Neuronal stem cell (in vitro differentiated cells): ENCODE measurements at regions not wholly inside any gene's neighbourhood (a gene's known extent, or its start where the extent isn't known, plus 50 kb on each side); places are given as distances from the start of the nearest gene placed in this dataset.

Source experiments
- DNase-seq: peaks from one replicate; pipeline ENCODE4 v3.0.0-alpha.2; 2013; ENCODE audit warnings: low spot score
- H2AFZ ChIP-seq: one replicate; pipeline ENCODE4 v1.6.1; 2013; ENCODE audit warnings: mild to moderate bottlenecking, low read length, inconsistent platforms
- H2AK5ac ChIP-seq: 2 replicates; pipeline ENCODE4 v1.6.1; 2013; ENCODE audit warnings: low read depth, mild to moderate bottlenecking, inconsistent platforms, low read length, moderate library complexity, mixed read lengths
- H2BK120ac ChIP-seq: 2 replicates; pipeline ENCODE4 v1.6.1; 2013; ENCODE audit warnings: low read depth, mild to moderate bottlenecking, inconsistent platforms, low read length, moderate library complexity, mixed read lengths
- H2BK12ac ChIP-seq: one replicate; pipeline ENCODE4 v1.6.1; 2013; ENCODE audit warnings: low read length, inconsistent platforms
- H2BK15ac ChIP-seq: 2 replicates; pipeline ENCODE4 v1.6.1; 2013; ENCODE audit warnings: mild to moderate bottlenecking, low read length, inconsistent platforms, mixed read lengths
- H2BK5ac ChIP-seq: one replicate; pipeline ENCODE4 v1.6.1; 2013; ENCODE audit warnings: inconsistent platforms, mild to moderate bottlenecking, low read length, moderate library complexity
- H3K14ac ChIP-seq: one replicate; pipeline ENCODE4 v1.6.1; 2013; ENCODE audit warnings: low read length, inconsistent platforms
- H3K18ac ChIP-seq: 2 replicates; pipeline ENCODE4 v1.6.1; 2013; ENCODE audit warnings: low read length, inconsistent platforms
- H3K23ac ChIP-seq: 2 replicates; pipeline ENCODE4 v1.6.1; 2013; ENCODE audit warnings: low read depth, mild to moderate bottlenecking, mixed read lengths, low read length, inconsistent platforms; ENCODE audit not compliant: poor library complexity
- H3K27ac ChIP-seq: replicated peaks from 3 replicates; pipeline ENCODE4 v1.5.1; 2013; ENCODE audit warnings: low read length, inconsistent platforms
- H3K27me3 ChIP-seq, 3 experiments: 2 replicates each; pipeline ENCODE4 v1.6.1; 2013; ENCODE audit warnings: low read length in 3 of 3, mild to moderate bottlenecking in 2 of 3, inconsistent platforms in 1 of 3, low read depth in 1 of 3, mixed read lengths in 1 of 3, moderate library complexity in 1 of 3; ENCODE audit not compliant: control insufficient read depth in 3 of 3, insufficient read depth in 3 of 3
- H3K36me3 ChIP-seq, 2 donors: replicated peaks in 1 of 2; 2 replicates each; pipeline ENCODE4 v1.6.1; 2013; ENCODE audit warnings: low read length in 2 of 2; ENCODE audit not compliant: control insufficient read depth in 2 of 2, insufficient read depth in 2 of 2
- H3K4ac ChIP-seq: 2 replicates; pipeline ENCODE4 v1.6.1; 2013; ENCODE audit warnings: inconsistent platforms, mild to moderate bottlenecking, low read length, moderate library complexity
- H3K4me1 ChIP-seq, 2 donors: 1 replicate in 1 of 2; 2 replicates in 1 of 2; pipeline ENCODE4 v1.6.1; 2013; ENCODE audit warnings: low read length in 2 of 2, low read depth in 1 of 2; ENCODE audit not compliant: control insufficient read depth in 2 of 2, insufficient read depth in 1 of 2
- H3K4me2 ChIP-seq: one replicate; pipeline ENCODE4 v1.6.1; 2013; ENCODE audit warnings: mild to moderate bottlenecking, low read length, inconsistent platforms; ENCODE audit not compliant: insufficient read depth, poor library complexity, severe bottlenecking
- H3K4me3 ChIP-seq, 2 donors: 2 replicates each; pipeline ENCODE4 v1.5.1; 2013; ENCODE audit warnings: low read length in 2 of 2, mild to moderate bottlenecking in 2 of 2, inconsistent platforms in 1 of 2, moderate library complexity in 1 of 2
- H3K79me1 ChIP-seq: one replicate; pipeline ENCODE4 v1.6.1; 2013; ENCODE audit warnings: low read depth, mild to moderate bottlenecking, inconsistent platforms, low read length, moderate library complexity
- H3K9ac ChIP-seq: one replicate; pipeline ENCODE4 v1.6.1; 2013; ENCODE audit warnings: mild to moderate bottlenecking, low read depth, low read length, inconsistent platforms; ENCODE audit not compliant: poor library complexity
- H3K9me3 ChIP-seq, 2 donors: replicated peaks in 1 of 2; 2 replicates each; pipeline versions ENCODE3 to v1.6.1; 2013; ENCODE audit warnings: low read length in 2 of 2, mild to moderate bottlenecking in 2 of 2, inconsistent platforms in 1 of 2, low read depth in 1 of 2, mixed read lengths in 1 of 2, moderate library complexity in 1 of 2; ENCODE audit not compliant: control insufficient read depth in 2 of 2, insufficient read depth in 1 of 2
- H4K8ac ChIP-seq: one replicate; pipeline ENCODE4 v1.6.1; 2013; ENCODE audit warnings: low read depth, mild to moderate bottlenecking, inconsistent platforms, low read length, moderate library complexity
- H4K91ac ChIP-seq: one replicate; pipeline ENCODE4 v1.6.1; 2013; ENCODE audit warnings: low read length, low read depth, mild to moderate bottlenecking, inconsistent platforms; ENCODE audit not compliant: poor library complexity
- WGBS, 2 donors: extraction: QIAGEN DNeasy Blood & Tissue Kit; methylation state at CpG; one replicate each; pipeline ENCODE4 v1.1.7; 2013; ENCODE audit warnings: missing lambda C conversion rate in 2 of 2, mixed read lengths in 1 of 2; ENCODE audit not compliant: insufficient read length in 2 of 2, insufficient replicate concordance in 1 of 2; ENCODE audit errors: extremely low coverage in 2 of 2; 5-methylcytosine and 5-hydroxymethylcytosine counted together

DNA sequence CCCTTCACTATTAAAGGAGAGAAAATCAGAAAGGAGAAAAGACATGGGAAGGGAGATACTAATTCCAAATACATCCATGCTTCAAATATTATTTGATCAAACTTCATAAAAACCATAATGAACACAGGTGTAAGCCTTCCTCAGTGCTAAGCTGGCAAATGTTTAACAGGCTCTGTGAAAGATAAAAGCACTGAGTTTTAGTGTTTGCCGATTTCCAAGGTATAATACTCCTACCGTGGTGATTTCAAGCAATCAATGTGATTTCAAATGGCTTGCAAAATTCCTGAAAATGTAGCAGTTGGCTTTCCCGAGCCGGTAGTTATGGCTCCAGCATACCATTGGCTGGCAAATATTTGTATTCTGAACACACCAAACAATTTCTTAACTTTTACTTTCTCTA, 732.3 kb upstream of the GOLIM4 start:
- Histone ChIP-seq H2AK5ac (no peak overlapping the region), H3K27ac (no peak overlapping the region), H2BK5ac (no peak overlapping the region), H3K23ac (no peak overlapping the region), H4K91ac (no peak overlapping the region), H3K79me1 (no peaks in the 10 kb centered on the region), H3K27me3 (no peaks in the 10 kb centered on the region), H2BK12ac (no peak overlapping the region), H3K36me3 (peaks cover 0 to 51% of the 10 kb centered on the region in 2 donors), H3K4me1 (peaks cover 3 to 8% of the 10 kb centered on the region in 2 donors), H3K9ac (no peak overlapping the region), H3K9me3 (peaks cover 0 to 2% of the 10 kb centered on the region in 2 donors), H3K4ac (no peak overlapping the region), H2BK120ac (no peak overlapping the region), H3K14ac (no peak overlapping the region), H2BK15ac (no peak overlapping the region), H2AFZ (no peak overlapping the region), H3K4me2 (no peak overlapping the region), H4K8ac (no peak overlapping the region), H3K18ac (no peak overlapping the region), H3K4me3 (no peak overlapping the region)
- DNase-seq = no peak
- no CpG with 5 or more reads among the region's 4 CpGs for WGBS, 2 donors

- Histone ChIP-seq H2BK15ac (no peak overlapping the region), H3K4me1 (peaks cover 2 to 7% of the 10 kb centered on the region in 2 donors), H3K18ac (no peak overlapping the region), H2AK5ac (no peak overlapping the region), H3K14ac (no peak overlapping the region), H2BK120ac (no peak overlapping the region), H3K27me3 (no peaks in the 10 kb centered on the region), H3K9me3 (no peaks in the 10 kb centered on the region), H3K4ac (no peak overlapping the region), H3K4me2 (no peak overlapping the region), H2AFZ (no peak overlapping the region), H3K4me3 (no peak overlapping the region), H3K79me1 (no peaks in the 10 kb centered on the region), H3K27ac (no peak overlapping the region), H3K36me3 (peaks cover 0 to 63% of the 10 kb centered on the region in 2 donors), H4K8ac (no peak overlapping the region), H3K23ac (no peak overlapping the region), H2BK12ac (no peak overlapping the region), H3K9ac (no peak overlapping the region), H4K91ac (no peak overlapping the region), H2BK5ac (no peak overlapping the region)
- DNase-seq = no peak
- no CpG with 5 or more reads among the region's 2 CpGs for WGBS, 2 donors
These were observed 728.4 kb upstream of the GOLIM4 start for GRCh38 chr3:168824107-168824506.

- Histone ChIP-seq H3K27ac (no peak overlapping the region), H4K8ac (no peak overlapping the region), H2BK120ac (no peak overlapping the region), H2AK5ac (no peak overlapping the region), H2AFZ (no peak overlapping the region), H2BK12ac (no peak overlapping the region), H3K36me3 (peaks cover 0 to 69% of the 10 kb centered on the region in 2 donors), H3K9ac (no peak overlapping the region), H2BK15ac (no peak overlapping the region), H3K27me3 (no peaks in the 10 kb centered on the region), H4K91ac (no peak overlapping the region), H3K9me3 (no peaks in the 10 kb centered on the region), H3K4ac (no peak overlapping the region), H3K23ac (no peak overlapping the region), H3K4me3 (no peak overlapping the region), H3K79me1 (no peaks in the 10 kb centered on the region), H3K4me2 (no peak overlapping the region), H2BK5ac (no peak overlapping the region), H3K4me1 (peaks cover 0 to under 1% of the 10 kb centered on the region in 2 donors), H3K14ac (no peak overlapping the region), H3K18ac (no peak overlapping the region)
- no peak for DNase-seq
- no CpG with 5 or more reads among the region's 5 CpGs for WGBS, 2 donors
These were observed 727.7 kb upstream of the GOLIM4 start for GRCh38 chr3:168823466-168823865.

DNA sequence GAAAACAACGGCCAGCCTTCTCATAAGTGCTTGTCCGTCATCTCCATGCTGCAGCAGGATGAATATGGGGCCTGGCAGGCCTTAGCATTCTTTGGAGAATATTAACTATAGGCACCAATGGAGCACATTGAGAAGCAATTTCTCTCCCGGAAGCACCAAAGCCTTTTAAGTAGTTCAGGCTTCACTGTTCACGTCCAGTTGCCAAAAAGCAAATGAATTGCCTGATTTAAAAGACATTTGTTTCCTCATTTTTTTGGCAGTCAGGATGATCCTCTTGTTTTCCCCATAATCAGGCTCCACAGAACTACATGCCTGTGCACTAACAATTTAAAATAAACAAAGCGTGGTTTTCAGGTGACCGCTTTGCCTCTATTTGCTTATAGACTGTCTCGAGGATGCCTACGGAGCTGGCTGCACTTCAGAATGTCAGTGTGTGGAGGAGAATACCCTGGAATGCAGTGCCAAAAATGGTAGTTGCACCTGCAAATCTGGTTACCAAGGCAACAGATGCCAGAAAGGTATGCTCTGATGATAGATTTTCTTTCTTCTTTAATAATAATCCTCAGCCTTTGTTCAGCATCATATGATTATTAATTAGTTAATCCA, 725.2 kb upstream of the GOLIM4 start:
- no peak overlapping the region for H3K4me2 ChIP-seq
- no peaks in the 10 kb centered on the region for H3K79me1 ChIP-seq
- no peak overlapping the region for H2BK5ac ChIP-seq
- H3K9me3 ChIP-seq = no peaks in the 10 kb centered on the region
- no peak overlapping the region for H3K9ac ChIP-seq
- no peak overlapping the region for H2BK12ac ChIP-seq
- DNase-seq = no peak
- H3K4ac ChIP-seq = no peak overlapping the region
- no peak overlapping the region for H3K4me3 ChIP-seq
- no peak overlapping the region for H2BK15ac ChIP-seq
- no peak overlapping the region for H2AFZ ChIP-seq
- H4K8ac ChIP-seq = no peak overlapping the region
- no peaks in the 10 kb centered on the region for H3K27me3 ChIP-seq
- H3K4me1 ChIP-seq = peaks cover 2 to 12% of the 10 kb centered on the region in 2 donors
- WGBS, 2 donors = no CpG with 5 or more reads among the region's 8 CpGs
- no peak overlapping the region for H2AK5ac ChIP-seq
- no peak overlapping the region for H3K23ac ChIP-seq
- no peak overlapping the region for H3K27ac ChIP-seq
- no peak overlapping the region for H2BK120ac ChIP-seq
- H3K18ac ChIP-seq = no peak overlapping the region
- no peak overlapping the region for H3K14ac ChIP-seq
- peaks cover 0 to 71% of the 10 kb centered on the region in 2 donors for H3K36me3 ChIP-seq
- no peak overlapping the region for H4K91ac ChIP-seq
